ENCODE measurements at regions not wholly inside any gene's neighbourhood (a gene's known extent, or its start where the extent isn't known, plus 50 kb on each side); places are given as distances from the start of the nearest gene placed in this dataset.

- no peak overlapping the region for H3K4me3 ChIP-seq (ENCODE audit: severe bottlenecking)
- no peak for ATAC-seq (ENCODE audit: low read depth)
- no peak for TF ChIP-seq CTCF (IDR thresholded peaks at IDR 0.05; ENCODE audit: poor library complexity, severe bottlenecking)
- no peaks in the 10 kb centered on the region for H3K4me1 ChIP-seq (ENCODE audit: insufficient read depth, poor library complexity, severe bottlenecking)
- no peak for DNase-seq (ENCODE audit: low spot score)
- no peaks in the 10 kb centered on the region for H3K36me3 ChIP-seq (ENCODE audit: low read depth)
- H3K27me3 ChIP-seq (ENCODE audit: insufficient read depth, poor library complexity, severe bottlenecking), result no peaks in the 10 kb centered on the region
- no peaks in the 10 kb centered on the region for H3K9me3 ChIP-seq (ENCODE audit: severe bottlenecking)
- no peak overlapping the region for H3K27ac ChIP-seq (ENCODE audit: poor library complexity, severe bottlenecking)
Observed at GRCh38 chr6:6737671-6738070, 149.2 kb downstream of the LY86 start.

- H3K4me3 ChIP-seq (ENCODE audit: severe bottlenecking), result no peak overlapping the region
- no peak for ATAC-seq (ENCODE audit: low read depth)
- DNase-seq (ENCODE audit: low spot score), result no peak
- no peaks in the 10 kb centered on the region for H3K4me1 ChIP-seq (ENCODE audit: insufficient read depth, poor library complexity, severe bottlenecking)
- no peaks in the 10 kb centered on the region for H3K27me3 ChIP-seq (ENCODE audit: insufficient read depth, poor library complexity, severe bottlenecking)
- H3K36me3 ChIP-seq (ENCODE audit: low read depth), result no peaks in the 10 kb centered on the region
- no peak overlapping the region for H3K27ac ChIP-seq (ENCODE audit: poor library complexity, severe bottlenecking)
- TF ChIP-seq CTCF (IDR thresholded peaks at IDR 0.05; ENCODE audit: poor library complexity, severe bottlenecking), result no peak
- H3K9me3 ChIP-seq (ENCODE audit: severe bottlenecking), result no peaks in the 10 kb centered on the region
Observed at GRCh38 chr6:6738108-6738507, 149.6 kb downstream of the LY86 start.

GRCh38 chr6:6738922-6739716 is 150.6 kb downstream of the LY86 start:
- Histone ChIP-seq H3K4me1 (ENCODE audit: insufficient read depth, poor library complexity, severe bottlenecking) (no peaks in the 10 kb centered on the region), H3K27ac (ENCODE audit: poor library complexity, severe bottlenecking) (no peak overlapping the region), H3K4me3 (ENCODE audit: severe bottlenecking) (no peak overlapping the region), H3K27me3 (ENCODE audit: insufficient read depth, poor library complexity, severe bottlenecking) (no peaks in the 10 kb centered on the region), H3K9me3 (ENCODE audit: severe bottlenecking) (no peaks in the 10 kb centered on the region), H3K36me3 (ENCODE audit: low read depth) (no peaks in the 10 kb centered on the region)
- TF ChIP-seq CTCF (IDR thresholded peaks at IDR 0.05; ENCODE audit: poor library complexity, severe bottlenecking), result no peak
- no peak for DNase-seq (ENCODE audit: low spot score)
- no peak for ATAC-seq (ENCODE audit: low read depth)

- ATAC-seq (ENCODE audit: low read depth), result no peak
- DNase-seq (ENCODE audit: low spot score), result no peak
Observed at GRCh38 chr6:6740595-6740994, 152.1 kb downstream of the LY86 start.

More at GRCh38 chr6:6740595-6740994, 152.1 kb downstream of the LY86 start:
- H3K9me3 ChIP-seq (ENCODE audit: severe bottlenecking), result no peaks in the 10 kb centered on the region
- H3K4me3 ChIP-seq (ENCODE audit: severe bottlenecking), result no peak overlapping the region
- no peaks in the 10 kb centered on the region for H3K27me3 ChIP-seq (ENCODE audit: insufficient read depth, poor library complexity, severe bottlenecking)
- H3K36me3 ChIP-seq (ENCODE audit: low read depth), result no peaks in the 10 kb centered on the region
- no peak for TF ChIP-seq CTCF (IDR thresholded peaks at IDR 0.05; ENCODE audit: poor library complexity, severe bottlenecking)
- no peaks in the 10 kb centered on the region for H3K4me1 ChIP-seq (ENCODE audit: insufficient read depth, poor library complexity, severe bottlenecking)
- no peak overlapping the region for H3K27ac ChIP-seq (ENCODE audit: poor library complexity, severe bottlenecking)

Measured in RWPE2 (cell line).